Suppressor macrophage treated with lipopolysaccharide for 4 hours (primary cell): ENCODE measurements at regions not wholly inside any gene's neighbourhood (a gene's known extent, or its start where the extent isn't known, plus 50 kb on each side); places are given as distances from the start of the nearest gene placed in this dataset.

Source experiments
- DNase-seq: peaks from one replicate; pipeline ENCODE4 v3.0.0-alpha.2; 2020

DNA sequence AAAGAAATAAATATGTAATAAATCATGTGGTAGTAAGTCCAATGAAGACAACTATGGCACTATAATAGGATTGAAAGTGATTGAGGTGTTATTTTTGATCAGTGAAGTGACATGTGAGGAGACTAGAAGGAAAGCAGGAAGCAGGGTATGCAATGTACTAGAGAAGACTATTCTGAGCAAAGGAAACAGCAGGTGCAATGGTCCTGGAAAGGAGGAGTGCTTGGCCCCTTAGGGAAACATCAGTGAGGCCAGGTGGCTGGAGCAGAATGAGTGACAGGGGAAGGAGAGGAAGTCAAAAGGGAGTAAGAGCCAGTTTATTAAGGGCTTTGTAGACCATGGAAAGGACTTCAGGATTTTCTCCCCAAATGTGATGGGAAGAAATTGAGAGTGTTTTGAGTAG, 207.6 kb upstream of the HCCS start:
- no peak for DNase-seq

- no peak for DNase-seq
These were observed 206.9 kb upstream of the HCCS start for GRCh38 chrX:10904220-10904619.

DNA sequence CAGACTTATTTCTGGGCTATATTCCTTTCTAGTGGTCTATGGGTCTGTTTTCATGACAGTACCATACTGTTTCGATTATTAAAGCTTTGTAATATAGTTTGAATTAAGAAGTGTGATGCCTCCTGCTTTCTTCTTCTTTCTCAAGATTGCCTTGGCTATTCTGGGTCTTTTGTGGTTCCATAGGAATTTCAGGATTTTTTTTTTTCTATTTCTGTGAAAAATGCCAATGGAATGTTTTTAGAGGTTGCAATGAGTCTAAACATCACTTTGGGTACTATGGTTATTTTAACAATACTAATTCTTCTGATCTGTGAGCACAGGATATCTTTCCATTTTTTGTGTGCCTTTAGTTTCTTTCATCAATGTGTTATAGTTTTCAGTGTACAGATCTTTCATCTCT, 204.3 kb upstream of the HCCS start:
- no peak for DNase-seq

DNA sequence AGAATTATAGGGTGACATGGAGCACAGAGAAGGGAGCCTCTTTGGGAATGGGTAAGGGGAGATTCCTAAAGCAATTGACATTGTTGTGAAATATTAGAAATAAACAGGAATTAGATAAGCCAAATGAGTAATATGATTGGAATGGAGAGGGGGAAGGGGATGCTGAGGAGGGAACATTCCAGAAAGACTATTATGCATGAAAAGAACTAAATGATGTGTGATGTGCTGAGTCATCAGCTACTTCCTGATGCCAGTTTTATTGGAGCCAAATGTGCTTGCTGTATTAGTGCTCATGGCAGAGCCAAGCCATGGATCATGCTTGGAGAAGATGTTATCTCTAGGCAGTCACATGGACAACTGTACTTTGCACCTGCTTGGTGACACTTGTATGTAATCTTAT, 189.0 kb upstream of the HCCS start:
- no peak for DNase-seq

DNA sequence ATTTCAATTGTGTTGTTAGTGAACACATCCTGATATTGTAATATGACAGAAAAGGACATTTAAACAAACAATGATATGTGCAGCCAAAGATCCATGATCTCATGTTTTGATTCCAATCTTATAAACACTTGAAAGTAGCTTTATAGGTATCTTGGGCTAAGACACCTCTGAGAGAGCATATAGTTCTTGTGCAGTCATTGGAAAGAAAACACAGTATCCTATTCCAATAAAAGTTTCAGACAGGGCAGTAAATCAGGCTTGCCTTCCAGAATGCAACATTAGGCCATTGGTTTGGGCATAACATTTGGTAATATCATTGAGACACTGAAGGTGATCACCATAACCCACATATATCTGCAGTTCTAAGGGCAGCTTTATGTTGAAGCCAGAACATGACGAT, 188.3 kb upstream of the HCCS start:
- no peak for DNase-seq

DNA sequence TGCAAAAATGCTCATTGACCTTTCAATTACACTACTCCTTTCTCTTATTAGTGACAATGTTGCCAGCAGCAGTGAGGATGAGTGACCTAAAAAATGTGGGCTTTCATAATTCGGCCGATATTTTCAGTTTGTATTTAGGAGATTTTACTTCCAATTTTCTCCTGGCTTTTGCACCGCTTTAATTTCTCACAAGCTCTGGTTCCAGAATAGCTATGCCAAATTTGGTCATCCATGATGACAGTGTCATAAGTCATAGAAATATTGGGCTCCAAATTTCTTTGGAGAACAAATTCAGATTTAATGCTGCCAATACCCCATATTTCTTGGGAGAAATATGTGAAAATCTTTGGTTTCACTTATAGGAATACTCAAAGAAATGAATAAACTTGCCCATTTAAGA, 187.7 kb upstream of the HCCS start:
- no peak for DNase-seq

DNA sequence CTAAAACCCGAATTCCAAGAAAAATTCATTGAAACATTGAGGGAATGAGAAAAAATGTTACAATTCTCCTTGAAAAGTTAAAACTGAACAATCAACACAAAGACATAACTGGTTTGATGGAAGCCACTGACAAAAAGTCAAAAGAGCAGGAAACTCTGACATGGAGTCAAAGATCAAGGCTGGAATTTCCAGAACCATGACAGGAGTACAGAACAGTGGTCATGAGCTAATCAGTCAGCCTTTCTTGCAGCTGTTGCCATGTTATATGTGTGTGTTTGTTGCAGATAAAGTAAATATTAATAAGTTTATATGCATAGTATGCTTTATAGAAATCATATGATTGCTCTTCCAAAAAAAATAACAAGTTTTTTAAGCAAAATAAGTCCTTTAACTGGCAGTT, 184.7 kb upstream of the HCCS start:
- no peak for DNase-seq

GRCh38 chrX:10926891-10927290, 184.2 kb upstream of the HCCS start:
- DNase-seq = no peak

DNA sequence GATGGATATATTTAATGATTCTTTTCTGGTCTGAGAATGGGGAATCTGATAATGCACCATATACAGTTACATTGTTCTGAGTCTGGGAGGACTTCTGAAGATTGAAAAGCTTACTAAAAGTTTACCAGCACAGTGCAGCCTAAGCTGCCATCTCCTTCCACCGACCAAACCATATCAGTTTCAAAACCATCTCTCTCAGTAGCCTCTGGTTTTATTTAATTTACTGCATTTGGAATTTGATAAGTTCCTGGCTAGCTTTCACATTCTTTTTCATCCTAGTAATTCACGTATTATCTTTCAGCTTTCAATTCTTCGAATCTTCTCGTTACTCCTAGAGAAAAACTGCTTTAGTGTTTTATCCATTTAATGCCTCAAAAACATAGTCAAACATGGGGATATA, 181.4 kb upstream of the HCCS start:
- DNase-seq = no peak

DNA sequence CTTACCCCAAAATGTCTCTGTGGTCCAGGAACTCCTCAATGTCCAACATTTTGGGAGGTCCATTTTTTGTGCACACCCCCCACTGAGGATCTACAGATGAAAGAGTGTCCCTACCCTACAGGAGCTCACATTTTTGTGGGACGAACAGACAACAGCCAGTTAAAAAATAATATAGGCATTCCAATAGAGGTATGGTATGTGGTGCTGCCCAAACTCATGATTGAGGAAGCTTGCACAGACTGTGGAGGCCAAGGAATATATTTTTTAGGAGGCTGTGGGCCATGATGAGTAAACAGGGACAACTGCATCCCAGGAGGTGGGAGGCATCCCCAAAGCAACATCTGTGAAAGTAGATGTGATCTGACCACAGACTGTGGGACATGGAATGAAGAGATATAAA, 181.0 kb upstream of the HCCS start:
- DNase-seq = no peak

DNA sequence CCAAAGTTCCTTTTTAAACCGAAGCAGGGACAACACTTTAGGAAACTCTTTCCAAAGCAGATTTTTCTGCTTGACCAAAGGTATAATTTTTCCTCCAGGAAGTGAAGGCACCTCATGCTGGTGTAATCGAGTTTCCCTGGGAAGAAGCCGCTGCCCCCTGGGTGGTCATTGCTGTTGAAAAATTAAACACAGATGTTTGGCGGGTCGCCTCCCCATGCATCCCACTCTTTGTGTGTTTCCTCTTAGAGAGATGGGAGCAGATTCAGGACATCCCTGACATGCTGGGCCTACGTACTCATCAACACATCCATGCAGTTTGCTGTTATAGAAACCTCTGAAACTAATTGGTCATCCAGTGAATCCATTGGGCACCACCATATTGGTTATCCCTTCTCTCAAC, 179.2 kb upstream of the HCCS start:
- DNase-seq = no peak

DNA sequence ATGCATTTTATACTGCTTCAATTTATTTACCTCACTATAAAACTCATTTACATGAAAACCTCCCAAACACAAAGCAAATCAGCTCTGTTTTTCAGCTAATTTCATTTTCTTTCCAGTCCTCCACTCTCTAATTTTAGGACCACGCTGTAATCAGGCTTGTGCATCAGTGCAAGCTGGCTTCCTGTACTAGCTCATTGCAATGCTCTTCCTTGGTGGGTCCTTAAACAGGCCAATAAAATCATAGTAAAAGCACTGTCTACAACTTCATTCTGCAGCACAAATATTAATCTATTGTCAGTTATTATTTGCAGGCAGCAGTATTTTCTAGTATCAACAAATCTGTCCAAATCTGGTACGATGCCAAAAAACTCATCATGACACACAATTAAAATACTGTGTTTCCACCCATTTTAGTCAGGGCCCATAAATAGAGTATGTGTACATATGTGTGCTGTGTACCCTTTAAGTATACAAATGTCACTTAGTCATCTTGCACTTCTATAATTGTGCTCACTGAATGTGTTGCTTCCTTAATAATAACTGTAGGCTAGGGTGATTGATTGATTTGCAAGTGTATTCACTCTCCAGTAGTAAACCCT, 178.2 kb upstream of the HCCS start:
- DNase-seq = no peak

DNA sequence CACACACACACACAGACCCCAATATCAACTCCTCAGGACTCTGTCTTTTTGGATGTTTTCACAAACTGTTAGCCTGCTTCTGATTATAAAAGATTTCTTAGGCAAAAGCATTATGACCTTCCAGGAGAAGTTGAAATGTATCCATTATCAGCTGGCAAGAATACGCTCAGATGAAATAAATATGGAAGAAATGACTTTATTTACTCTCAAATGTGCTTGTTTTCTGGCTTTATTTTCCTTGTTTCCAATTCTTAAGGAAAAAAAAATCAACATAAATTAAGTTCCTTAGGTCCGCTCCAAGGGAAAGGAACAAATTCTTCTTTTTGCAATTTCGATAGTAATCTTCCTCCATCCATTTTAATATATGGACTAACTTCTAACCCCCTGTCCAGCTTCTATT, 175.6 kb upstream of the HCCS start:
- no peak for DNase-seq

GRCh38 chrX:10936976-10937375, 174.2 kb upstream of the HCCS start:
- DNase-seq = no peak

DNA sequence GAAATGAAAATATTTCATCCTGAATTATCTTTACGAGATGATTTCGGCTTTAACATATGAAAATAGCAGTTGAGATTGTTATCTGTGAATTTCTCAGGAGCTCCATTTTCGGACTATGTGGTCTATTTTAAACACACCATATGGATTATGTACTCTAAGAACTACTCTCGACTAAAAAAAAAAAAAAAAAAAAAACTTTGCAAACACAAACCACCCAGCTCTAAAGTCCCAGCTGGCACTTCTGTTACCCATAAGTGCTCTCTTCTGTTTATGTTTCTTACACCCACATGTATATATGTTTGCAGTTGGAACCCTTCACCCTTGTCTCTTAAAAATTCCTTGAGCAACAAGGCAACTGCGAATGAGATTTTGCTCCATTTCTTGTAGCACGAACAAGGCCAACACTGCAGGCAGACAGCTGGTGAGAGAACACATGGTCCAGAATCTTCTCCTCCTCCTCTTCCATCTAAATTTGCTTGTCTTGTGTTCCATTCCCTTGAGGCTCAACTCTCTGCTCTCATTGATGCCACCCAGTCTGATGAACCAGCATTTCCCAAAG, 172.7 kb upstream of the HCCS start:
- no peak for DNase-seq

DNA sequence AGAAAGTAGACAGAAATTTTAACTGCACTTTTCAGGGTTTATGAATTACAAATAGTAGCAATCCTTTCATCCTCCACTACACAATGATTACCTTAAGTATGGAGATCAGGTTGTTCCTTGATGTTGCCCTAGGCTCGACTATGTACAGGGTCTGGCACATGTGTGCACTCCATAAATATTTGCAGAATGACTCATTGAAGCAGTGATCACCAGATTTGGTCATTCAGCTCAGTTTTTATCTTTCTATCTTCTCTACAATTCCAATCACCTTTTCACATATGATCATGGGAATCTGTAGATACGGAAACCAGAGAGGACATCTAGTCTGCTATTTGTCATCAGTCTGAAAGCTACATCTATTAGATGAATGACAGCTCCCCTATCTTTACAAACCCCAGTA, 171.7 kb upstream of the HCCS start:
- no peak for DNase-seq

DNA sequence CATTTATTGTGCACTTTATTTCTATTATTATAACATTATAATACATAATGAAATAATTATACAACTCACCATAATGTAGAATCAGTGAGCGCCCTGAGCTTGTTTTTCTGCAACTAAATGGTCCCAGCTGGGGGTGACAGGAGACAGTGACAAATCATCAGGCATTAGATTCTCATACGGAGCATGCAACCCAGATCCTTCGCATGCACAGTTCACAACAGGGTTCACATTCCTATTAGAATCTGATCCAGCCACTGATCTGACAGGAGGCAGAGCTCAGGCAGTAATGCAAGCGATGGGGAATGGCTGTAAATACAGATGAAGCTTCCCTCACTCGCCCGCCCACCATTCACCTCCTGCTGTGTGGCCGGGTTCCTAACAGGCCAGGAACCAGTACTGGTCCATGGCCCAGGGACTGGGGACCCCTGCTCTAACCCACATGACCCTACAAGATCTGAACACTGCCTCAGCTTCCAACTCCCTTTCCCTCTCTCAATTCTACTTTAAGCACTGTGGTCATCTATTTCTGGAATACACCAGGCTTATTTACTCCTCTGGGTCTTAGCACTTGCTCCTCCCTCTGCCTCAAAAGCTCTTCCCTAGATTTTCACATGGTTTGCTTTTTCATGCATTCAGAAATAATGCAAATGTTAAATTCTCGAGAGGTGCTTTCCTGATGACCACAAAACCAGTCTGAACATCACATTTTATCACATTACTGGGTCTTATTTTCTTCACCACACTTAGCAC, 166.8 kb upstream of the HCCS start:
- DNase-seq = no peak

- DNase-seq = no peak
These were observed 165.6 kb upstream of the HCCS start for GRCh38 chrX:10945498-10945897.

GRCh38 chrX:10949541-10949940, 161.6 kb upstream of the HCCS start:
- DNase-seq = no peak

DNA sequence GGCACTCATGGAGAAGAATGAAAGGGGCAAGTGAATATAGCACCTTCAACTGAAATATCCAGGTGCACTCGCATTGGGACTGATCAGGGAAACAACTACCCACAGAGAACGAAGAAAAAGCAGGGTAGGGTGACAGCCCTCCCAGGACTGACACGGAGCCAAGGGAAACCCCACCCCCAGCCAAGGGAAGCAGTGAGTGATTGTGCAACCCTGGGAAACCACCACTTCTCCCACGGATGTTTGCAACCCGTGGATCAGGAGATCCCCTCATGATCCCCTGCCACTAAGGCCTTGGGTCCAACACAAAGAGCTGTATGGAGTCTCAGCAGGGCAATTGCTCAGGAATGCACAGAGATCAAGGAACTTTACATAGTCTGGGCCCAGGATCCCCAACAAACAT, 158.5 kb upstream of the HCCS start:
- peak; percentile 2 for DNase-seq

DNA sequence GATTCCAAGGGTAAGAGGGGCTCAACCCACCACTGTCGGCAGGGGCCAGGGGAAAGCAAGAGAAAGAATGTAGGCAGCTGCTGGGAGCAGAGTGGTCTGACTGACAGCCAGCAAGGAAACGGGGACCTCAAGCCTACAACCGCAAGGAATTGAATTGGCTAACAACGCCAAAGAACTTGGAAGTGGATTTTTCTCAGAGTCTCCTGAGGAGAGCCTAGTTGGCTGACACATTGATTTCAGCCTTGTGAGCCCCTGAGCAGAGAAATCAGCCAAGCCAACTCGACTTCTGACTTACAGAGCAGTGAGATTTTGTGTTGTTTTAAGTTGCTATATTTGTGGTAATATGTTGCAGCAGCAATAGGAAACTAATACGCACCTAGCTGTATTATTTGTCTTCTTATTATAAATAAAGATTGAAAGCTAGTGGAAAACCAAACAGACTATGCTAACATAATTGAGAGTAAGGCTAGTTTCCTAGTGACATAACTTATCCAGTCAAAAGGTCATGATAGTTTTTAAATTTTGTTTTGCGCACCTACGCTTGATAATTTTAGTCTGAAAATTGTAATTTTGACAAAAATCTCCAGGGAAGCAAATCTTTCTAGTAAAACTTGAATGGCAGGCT, 145.8 kb upstream of the HCCS start:
- DNase-seq = no peak

- DNase-seq = no peak
These were observed 145.1 kb upstream of the HCCS start for GRCh38 chrX:10966057-10966456.

DNA sequence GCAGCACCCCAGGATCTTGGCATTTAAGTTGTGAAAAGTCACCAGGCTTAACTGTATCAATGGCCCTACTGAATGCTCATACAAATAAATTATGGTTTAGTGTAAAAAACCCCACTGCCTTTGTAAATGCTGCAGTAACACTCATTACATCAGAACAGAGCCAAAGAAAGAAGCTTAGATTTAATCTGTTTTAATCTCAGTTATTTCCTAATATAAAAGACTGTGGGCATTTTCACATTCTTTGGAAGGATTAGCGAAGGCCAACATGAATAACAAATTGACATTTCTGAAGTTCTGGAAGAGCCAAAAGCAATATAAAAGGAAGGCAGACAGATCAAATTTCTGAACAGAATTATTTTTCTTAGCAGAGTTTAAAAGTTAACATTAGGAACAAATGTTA, 140.0 kb upstream of the HCCS start:
- DNase-seq = no peak

DNA sequence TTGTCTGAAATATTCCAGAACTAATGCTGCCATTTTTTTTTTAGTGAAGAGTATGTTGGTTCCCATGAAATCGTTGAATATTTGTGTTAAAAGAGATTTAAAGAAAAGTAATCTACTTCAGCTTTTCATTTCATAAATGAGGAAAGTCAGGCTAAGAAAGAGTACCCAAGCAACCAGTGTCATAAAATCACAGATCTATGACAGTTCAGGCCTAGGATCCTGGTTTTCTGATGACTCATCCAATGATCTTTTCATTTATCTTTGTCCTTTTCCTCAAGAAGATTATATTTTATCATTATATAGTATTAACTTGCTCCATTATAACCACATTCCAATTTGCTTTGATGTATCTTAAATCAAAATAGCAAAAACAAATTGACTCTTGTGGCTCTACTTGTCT, 139.4 kb upstream of the HCCS start:
- DNase-seq = no peak
